HEK293 (cell line): ENCODE measurements at regions not wholly inside any gene's neighbourhood (a gene's known extent, or its start where the extent isn't known, plus 50 kb on each side); places are given as distances from the start of the nearest gene placed in this dataset.

Source experiments
- CTCF ChIA-PET: fragments of 350-600 bp; formaldehyde crosslinking; extraction: SDS; loops from one replicate; lab custom pipeline; 2021; ENCODE audit warnings: antibody characterized with exemption; lab: Yijun Ruan, JAX
- POLR2A ChIA-PET: fragments of 300-600 bp; formaldehyde crosslinking; extraction: SDS; loops from one replicate; lab custom pipeline; 2020; ENCODE audit warnings: antibody characterized with exemption, inconsistent platforms; lab: Yijun Ruan, JAX
- H3K27ac ChIP-seq: fragments of 200-500 bp; sonication (Bioruptor generic); 2 replicates; pipeline ENCODE4 v1.5.1; 2014; ENCODE audit warnings: low read depth, low read length, control low read depth, inconsistent platforms; ENCODE audit errors: extremely low read depth
- H3K36me3 ChIP-seq, 2 experiments: fragments of 200-500 bp in 1 of 2; sonication (Bioruptor generic) in 1 of 2; 1 replicate in 1 of 2; 2 replicates in 1 of 2; pipeline ENCODE4 v1.5.1; 2014 to 2017; ENCODE audit warnings: inconsistent platforms in 2 of 2, low read length in 2 of 2; ENCODE audit not compliant: control insufficient read depth in 2 of 2, insufficient read depth in 1 of 2
- H3K4me1 ChIP-seq: fragments of 200-500 bp; sonication (Bioruptor generic); 2 replicates; pipeline ENCODE4 v1.5.1; 2014; ENCODE audit warnings: mild to moderate bottlenecking, low read length, inconsistent platforms; ENCODE audit not compliant: control insufficient read depth, insufficient read depth
- H3K4me3 ChIP-seq: 2 replicates; pipeline ENCODE4 v1.5.1; 2011; ENCODE audit warnings: low read depth, mild to moderate bottlenecking, control low read depth, low read length, moderate library complexity
- H3K9me3 ChIP-seq: fragments of 200-500 bp; sonication (Bioruptor generic); 2 replicates; pipeline ENCODE4 v1.5.1; 2014; ENCODE audit warnings: low read depth, low read length, inconsistent platforms; ENCODE audit not compliant: control insufficient read depth, insufficient read depth
- BCL11B ChIP-seq: fragments of 450-650 bp; formaldehyde crosslinking; IDR thresholded peaks from 2 replicates; pipeline ENCODE4 v1.5.1; 2016; ENCODE audit warnings: low read depth, missing biosample characterization, missing genetic modification characterization
- GFI1B ChIP-seq: fragments of 450-650 bp; formaldehyde crosslinking; IDR thresholded peaks from 2 replicates; pipeline ENCODE4 v1.5.1; 2016; ENCODE audit warnings: missing biosample characterization, missing genetic modification characterization
- GLIS1 ChIP-seq: fragments of 450-650 bp; formaldehyde crosslinking; IDR thresholded peaks from 2 replicates; pipeline ENCODE4 v1.5.1; 2016; ENCODE audit warnings: missing biosample characterization, missing genetic modification characterization
- KLF10 ChIP-seq: fragments of 450-650 bp; IDR thresholded peaks from 2 replicates; pipeline ENCODE4 v1.5.1; 2018; ENCODE audit warnings: missing biosample characterization, mild to moderate bottlenecking, missing genetic modification characterization
- KLF16 ChIP-seq: fragments of 450-650 bp; formaldehyde crosslinking; IDR thresholded peaks from 2 replicates; pipeline ENCODE4 v1.5.1; 2017; ENCODE audit warnings: missing biosample characterization, missing genetic modification characterization
- KLF7 ChIP-seq: fragments of 450-650 bp; formaldehyde crosslinking; IDR thresholded peaks from 2 replicates; pipeline ENCODE4 v1.5.1; 2016; ENCODE audit warnings: missing biosample characterization, missing genetic modification characterization, borderline replicate concordance
- MYNN ChIP-seq: fragments of 450-650 bp; formaldehyde crosslinking; IDR thresholded peaks from 2 replicates; pipeline ENCODE4 v1.5.1; 2016; ENCODE audit warnings: missing biosample characterization, missing genetic modification characterization, borderline replicate concordance
- OSR2 ChIP-seq: fragments of 450-650 bp; formaldehyde crosslinking; IDR thresholded peaks from 2 replicates; pipeline ENCODE4 v1.5.1; 2016; ENCODE audit warnings: missing biosample characterization, missing genetic modification characterization
- PRDM6 ChIP-seq: fragments of 450-650 bp; formaldehyde crosslinking; IDR thresholded peaks from 2 replicates; pipeline ENCODE4 v1.5.1; 2017; ENCODE audit warnings: missing biosample characterization, missing genetic modification characterization
- SALL2 ChIP-seq: fragments of 450-650 bp; formaldehyde crosslinking; IDR thresholded peaks from 2 replicates; pipeline ENCODE4 v1.5.0; 2017; ENCODE audit warnings: missing biosample characterization, mild to moderate bottlenecking, missing genetic modification characterization, borderline replicate concordance
- TSHZ1 ChIP-seq: fragments of 450-650 bp; formaldehyde crosslinking; IDR thresholded peaks from 2 replicates; pipeline ENCODE4 v1.5.1; 2016; ENCODE audit warnings: missing biosample characterization, missing genetic modification characterization, borderline replicate concordance
- ZBTB49 ChIP-seq: fragments of 450-650 bp; formaldehyde crosslinking; IDR thresholded peaks from 2 replicates; pipeline ENCODE4 v1.5.1; 2016; ENCODE audit warnings: missing biosample characterization, missing genetic modification characterization, low read depth
- ZIC2 ChIP-seq: fragments of 450-650 bp; formaldehyde crosslinking; IDR thresholded peaks from 2 replicates; pipeline ENCODE4 v1.5.1; 2016; ENCODE audit warnings: missing biosample characterization, missing genetic modification characterization
- ZNF10 ChIP-seq: fragments of 450-650 bp; formaldehyde crosslinking; IDR thresholded peaks from 2 replicates; pipeline ENCODE4 v1.5.1; 2017; ENCODE audit warnings: missing biosample characterization, missing genetic modification characterization
- ZNF366 ChIP-seq: fragments of 450-650 bp; formaldehyde crosslinking; conservative IDR thresholded peaks from 2 replicates; pipeline ENCODE4 v1.5.1; 2016; ENCODE audit warnings: missing biosample characterization, missing genetic modification characterization
- ZNF37A ChIP-seq: fragments of 450-650 bp; IDR thresholded peaks from 2 replicates; pipeline ENCODE4 v1.5.1; 2018; ENCODE audit warnings: missing biosample characterization, missing genetic modification characterization
- ZNF394 ChIP-seq: fragments of 450-650 bp; formaldehyde crosslinking; IDR thresholded peaks from 2 replicates; pipeline ENCODE4 v1.5.1; 2016; ENCODE audit warnings: missing biosample characterization, missing genetic modification characterization, mild to moderate bottlenecking, moderate library complexity, borderline replicate concordance
- ZNF398 ChIP-seq: fragments of 450-650 bp; formaldehyde crosslinking; IDR thresholded peaks from 2 replicates; pipeline ENCODE4 v1.5.1; 2017; ENCODE audit warnings: missing biosample characterization, missing genetic modification characterization
- ZNF521 ChIP-seq: fragments of 450-650 bp; formaldehyde crosslinking; IDR thresholded peaks from 2 replicates; pipeline ENCODE4 v1.5.1; 2017; ENCODE audit warnings: missing biosample characterization, mild to moderate bottlenecking, missing genetic modification characterization
- ZNF544 ChIP-seq: fragments of 450-650 bp; formaldehyde crosslinking; IDR thresholded peaks from 2 replicates; pipeline ENCODE4 v1.5.0; 2017; ENCODE audit warnings: missing biosample characterization, missing genetic modification characterization
- ZNF555 ChIP-seq: fragments of 450-650 bp; formaldehyde crosslinking; conservative IDR thresholded peaks from 2 replicates; pipeline ENCODE4 v1.5.1; 2017; ENCODE audit warnings: missing biosample characterization, mild to moderate bottlenecking, missing genetic modification characterization, inconsistent platforms
- ZNF610 ChIP-seq: fragments of 450-650 bp; formaldehyde crosslinking; IDR thresholded peaks from 2 replicates; pipeline ENCODE4 v1.5.1; 2016; ENCODE audit warnings: missing biosample characterization, missing genetic modification characterization, borderline replicate concordance
- ZNF664 ChIP-seq: fragments of 450-650 bp; formaldehyde crosslinking; IDR thresholded peaks from 2 replicates; pipeline ENCODE4 v1.5.1; 2016; ENCODE audit warnings: missing biosample characterization, missing genetic modification characterization
- ZNF677 ChIP-seq: fragments of 450-650 bp; IDR thresholded peaks from 2 replicates; pipeline ENCODE4 v1.5.0; 2018; ENCODE audit warnings: missing biosample characterization, mild to moderate bottlenecking, missing genetic modification characterization, moderate library complexity
- ZNF707 ChIP-seq: fragments of 450-650 bp; formaldehyde crosslinking; IDR thresholded peaks from 2 replicates; pipeline ENCODE4 v1.5.1; 2016; ENCODE audit warnings: missing biosample characterization, missing genetic modification characterization

GRCh38 chr9:106753155-106753671 lies 109.8 kb upstream of the ZNF462 start:
- Histone ChIP-seq H3K4me3 (no peak overlapping the region), H3K9me3 (no peaks in the 10 kb centered on the region), H3K4me1 (no peaks in the 10 kb centered on the region), H3K27ac (no peak overlapping the region), H3K36me3 (no peaks in the 10 kb centered on the region)
- TF ChIP-seq ZNF398 (tag by site-specific recombination) = no peak
- TF ChIP-seq ZNF10 (tag by site-specific recombination) = no peak
- no peak for TF ChIP-seq PRDM6 (tag by site-specific recombination)
- TF ChIP-seq ZNF610 = no peak
- no peak for TF ChIP-seq TSHZ1
- no peak for TF ChIP-seq ZNF394
- no peak for TF ChIP-seq KLF10 (tag by site-specific recombination)
- TF ChIP-seq KLF16 = no peak
- no peak for TF ChIP-seq ZNF707 (tag by site-specific recombination)
- POLR2A ChIA-PET = no interaction called here
- CTCF ChIA-PET = interaction anchor here (1.1 kb wide), 1 partner anchor 385 kb away, joined by 3 read pairs; no protein-coding TSS in a partner anchor

GRCh38 chr9:106755736-106756135 lies 107.2 kb upstream of the ZNF462 start:
- Histone ChIP-seq H3K9me3 (no peaks in the 10 kb centered on the region), H3K36me3 (no peaks in the 10 kb centered on the region), H3K4me3 (no peak overlapping the region), H3K4me1 (no peaks in the 10 kb centered on the region), H3K27ac (no peak overlapping the region)
- ChIA-PET CTCF (interaction anchor here (0.7 kb wide), 1 partner anchor 171 kb away, joined by 3 read pairs; no protein-coding TSS in a partner anchor), POLR2A (no interaction called here)
- no peak for TF ChIP-seq ZNF37A (tag by site-specific recombination)
- TF ChIP-seq ZBTB49 (tag by site-specific recombination) = no peak
- TF ChIP-seq GFI1B (tag by site-specific recombination) = no peak
- no peak for TF ChIP-seq KLF7 (tag by site-specific recombination)
- no peak for TF ChIP-seq ZNF664
- TF ChIP-seq ZNF366 (tag by site-specific recombination) = no peak
- TF ChIP-seq ZNF544 (tag by site-specific recombination) = no peak
- no peak for TF ChIP-seq ZNF521 (tag by site-specific recombination)
- no peak for TF ChIP-seq MYNN
- no peak for TF ChIP-seq ZNF677 (tag by site-specific recombination)
- no peak for TF ChIP-seq ZNF555 (tag by site-specific recombination)
- no peak for TF ChIP-seq OSR2 (tag by site-specific recombination)
- no peak for TF ChIP-seq BCL11B
- TF ChIP-seq GLIS1 (tag by site-specific recombination) = no peak
- TF ChIP-seq ZIC2 (tag by site-specific recombination) = no peak
- TF ChIP-seq SALL2 (tag by site-specific recombination) = no peak
